ENCODE measurements at regions not wholly inside any gene's neighbourhood (a gene's known extent, or its start where the extent isn't known, plus 50 kb on each side); places are given as distances from the start of the nearest gene placed in this dataset.
"Not testable (repeated sequence)": the region's sequence is repeated elsewhere in the genome, so short reads cannot be mapped to it uniquely, and the experiment has no call there.

DNA sequence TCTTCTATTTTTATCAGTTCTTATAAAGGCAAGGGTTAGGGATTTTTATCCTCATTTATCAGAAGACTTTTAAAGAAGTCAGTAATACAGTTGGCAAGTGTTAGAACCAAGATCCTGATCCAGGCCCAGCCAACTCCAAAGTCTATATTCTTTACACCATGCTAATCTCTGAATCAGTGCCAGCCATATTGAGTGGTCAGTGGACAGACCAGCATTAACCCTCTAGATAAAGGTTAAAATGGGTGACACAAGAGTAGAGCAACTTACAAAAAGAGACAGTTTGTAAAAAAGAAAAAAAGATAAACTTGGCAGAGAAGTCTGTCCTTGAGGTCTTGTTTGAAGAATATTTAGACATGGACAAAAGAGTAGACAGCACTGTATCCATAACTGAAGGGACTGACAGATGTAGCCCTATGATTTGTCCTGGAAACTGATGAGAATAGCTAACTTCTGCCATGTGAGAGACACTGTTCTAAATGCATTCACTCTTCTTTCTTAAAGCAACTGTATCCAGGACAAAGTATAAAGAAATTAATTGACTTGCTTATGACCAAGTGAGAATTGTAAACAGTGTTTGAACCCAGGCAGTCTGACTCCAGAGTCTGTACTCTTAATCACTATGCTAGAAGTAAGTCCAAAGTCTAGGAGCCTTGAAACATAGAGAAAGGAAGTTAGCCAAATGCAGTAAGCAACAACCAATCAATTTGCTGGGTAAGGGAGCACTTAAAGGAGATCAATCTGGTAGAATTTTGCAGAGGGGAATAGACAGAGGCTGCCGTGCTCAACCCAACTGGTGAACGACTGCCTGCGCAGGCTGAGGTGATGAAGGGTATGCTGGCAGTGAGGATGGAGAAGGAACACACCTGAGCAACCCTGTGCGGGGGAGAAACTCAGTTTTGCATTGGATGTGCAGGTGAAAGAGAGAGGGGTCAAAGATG lies 103.7 kb downstream of the TTC6 start:
- H3K4me1 Mint-ChIP-seq, result no peaks in the 10 kb centered on the region
- DNase-seq, result no peak
- no peaks in the 10 kb centered on the region for H3K27me3 Mint-ChIP-seq
- no peak for ATAC-seq (ENCODE audit: low read depth in 2 of 2)
- Histone ChIP-seq H3K9me3 (ENCODE audit: control insufficient read depth in 2 of 2, low read length in 2 of 2) (no peaks in the 10 kb centered on the region), H3K27ac (ENCODE audit: insufficient read depth, low read length, poor library complexity, severe bottlenecking) (no peak overlapping the region), H3K27me3 (ENCODE audit: control insufficient read depth, insufficient read depth, low read length) (no peaks in the 10 kb centered on the region), H3K4me3 (ENCODE audit: low read depth, low read length) (no peak overlapping the region), H3K4me1 (ENCODE audit: control insufficient read depth, insufficient read depth, low read length, poor library complexity, severe bottlenecking) (no peaks in the 10 kb centered on the region), H3K36me3 (ENCODE audit: control insufficient read depth, insufficient read depth, low read length) (no peaks in the 10 kb centered on the region)
- H3K4me3 Mint-ChIP-seq, result peak overlapping the region in 1 of 4 donors; percentile 32
- peaks cover 0 to 9% (median 2%) of the 10 kb centered on the region in 7 donors for H3K9me3 Mint-ChIP-seq
- H3K36me3 Mint-ChIP-seq, result no peaks in the 10 kb centered on the region
- no peak overlapping the region for H3K27ac Mint-ChIP-seq

- no peak overlapping the region for H3K27ac Mint-ChIP-seq
- H3K9me3 Mint-ChIP-seq, result peaks cover 0 to 4% (median 2%) of the 10 kb centered on the region in 7 donors
Measured at GRCh38 chr14:37707716-37708115, 112.3 kb downstream of the TTC6 start.

DNA sequence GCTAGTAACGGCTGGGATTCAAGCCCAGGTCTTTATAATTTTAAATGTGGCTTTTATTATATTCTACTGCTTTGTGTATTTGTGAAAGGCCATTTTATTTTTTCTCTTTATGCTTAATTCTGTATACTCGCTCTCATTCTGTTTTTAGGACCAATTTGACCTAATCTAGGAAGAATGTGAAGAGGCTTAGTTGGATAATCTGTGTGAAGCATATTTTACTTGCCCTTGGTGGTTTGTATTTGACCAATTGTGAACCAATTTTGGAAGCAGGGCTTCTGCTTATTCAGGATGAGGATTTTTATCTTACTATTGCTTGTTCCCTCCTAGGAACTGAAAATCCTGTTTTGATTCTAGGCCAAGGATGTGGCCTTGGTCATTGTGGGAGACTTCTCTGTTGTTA lies 113.1 kb downstream of the TTC6 start:
- Histone ChIP-seq H3K27ac (ENCODE audit: insufficient read depth, low read length, poor library complexity, severe bottlenecking) (no peak overlapping the region), H3K9me3 (ENCODE audit: control insufficient read depth in 2 of 2, low read length in 2 of 2) (no peaks in the 10 kb centered on the region), H3K4me3 (ENCODE audit: low read depth, low read length) (no peak overlapping the region), H3K36me3 (ENCODE audit: control insufficient read depth, insufficient read depth, low read length) (no peaks in the 10 kb centered on the region), H3K4me1 (ENCODE audit: control insufficient read depth, insufficient read depth, low read length, poor library complexity, severe bottlenecking) (no peaks in the 10 kb centered on the region), H3K27me3 (ENCODE audit: control insufficient read depth, insufficient read depth, low read length) (no peaks in the 10 kb centered on the region)
- DNase-seq (no peak), ATAC-seq (ENCODE audit: low read depth in 2 of 2) (no peak)
- no peak overlapping the region for H3K4me3 Mint-ChIP-seq
- H3K27me3 Mint-ChIP-seq, result no peaks in the 10 kb centered on the region
- no peaks in the 10 kb centered on the region for H3K4me1 Mint-ChIP-seq
- no peak overlapping the region for H3K27ac Mint-ChIP-seq
- H3K36me3 Mint-ChIP-seq, result no peaks in the 10 kb centered on the region
- peaks cover 0 to 4% (median 2%) of the 10 kb centered on the region in 7 donors for H3K9me3 Mint-ChIP-seq

More at GRCh38 chr14:37707716-37708115, 112.3 kb downstream of the TTC6 start:
- Mint-ChIP-seq H3K4me3 (no peak overlapping the region), H3K36me3 (no peaks in the 10 kb centered on the region), H3K27me3 (no peaks in the 10 kb centered on the region), H3K4me1 (no peaks in the 10 kb centered on the region)
- ATAC-seq (ENCODE audit: low read depth in 2 of 2) (no peak), DNase-seq (no peak)
- Histone ChIP-seq H3K27me3 (ENCODE audit: control insufficient read depth, insufficient read depth, low read length) (no peaks in the 10 kb centered on the region), H3K9me3 (ENCODE audit: control insufficient read depth in 2 of 2, low read length in 2 of 2) (no peaks in the 10 kb centered on the region), H3K4me1 (ENCODE audit: control insufficient read depth, insufficient read depth, low read length, poor library complexity, severe bottlenecking) (no peaks in the 10 kb centered on the region), H3K27ac (ENCODE audit: insufficient read depth, low read length, poor library complexity, severe bottlenecking) (no peak overlapping the region), H3K4me3 (ENCODE audit: low read depth, low read length) (no peak overlapping the region), H3K36me3 (ENCODE audit: control insufficient read depth, insufficient read depth, low read length) (no peaks in the 10 kb centered on the region)

- Histone ChIP-seq H3K4me1 (ENCODE audit: control insufficient read depth, insufficient read depth, low read length, poor library complexity, severe bottlenecking) (no peaks in the 10 kb centered on the region), H3K27ac (ENCODE audit: insufficient read depth, low read length, poor library complexity, severe bottlenecking) (no peak overlapping the region), H3K36me3 (ENCODE audit: control insufficient read depth, insufficient read depth, low read length) (no peaks in the 10 kb centered on the region), H3K4me3 (ENCODE audit: low read depth, low read length) (no peak overlapping the region), H3K9me3 (ENCODE audit: control insufficient read depth in 2 of 2, low read length in 2 of 2) (no peaks in the 10 kb centered on the region), H3K27me3 (ENCODE audit: control insufficient read depth, insufficient read depth, low read length) (no peaks in the 10 kb centered on the region)
- ATAC-seq (ENCODE audit: low read depth in 2 of 2) (no peak), DNase-seq (no peak)
- Mint-ChIP-seq H3K9me3 (peaks cover 0 to 4% (median 2%) of the 10 kb centered on the region in 7 donors), H3K27ac (no peak overlapping the region), H3K4me1 (no peaks in the 10 kb centered on the region), H3K4me3 (no peak overlapping the region), H3K36me3 (no peaks in the 10 kb centered on the region), H3K27me3 (no peaks in the 10 kb centered on the region)
Measured at GRCh38 chr14:37709419-37710195, 114.2 kb downstream of the TTC6 start.

- Mint-ChIP-seq H3K4me1 (no peaks in the 10 kb centered on the region), H3K27me3 (peaks cover 4% of the 10 kb centered on the region), H3K9me3 (peaks cover 0 to 6% (median 2%) of the 10 kb centered on the region in 7 donors), H3K4me3 (no peak overlapping the region), H3K36me3 (no peaks in the 10 kb centered on the region), H3K27ac (no peak overlapping the region)
- Histone ChIP-seq H3K4me3 (ENCODE audit: low read depth, low read length) (no peak overlapping the region), H3K27me3 (ENCODE audit: control insufficient read depth, insufficient read depth, low read length) (no peaks in the 10 kb centered on the region), H3K27ac (ENCODE audit: insufficient read depth, low read length, poor library complexity, severe bottlenecking) (no peak overlapping the region), H3K36me3 (ENCODE audit: control insufficient read depth, insufficient read depth, low read length) (no peaks in the 10 kb centered on the region), H3K9me3 (ENCODE audit: control insufficient read depth in 2 of 2, low read length in 2 of 2) (no peaks in the 10 kb centered on the region), H3K4me1 (ENCODE audit: control insufficient read depth, insufficient read depth, low read length, poor library complexity, severe bottlenecking) (no peaks in the 10 kb centered on the region)
- DNase-seq (no peak), ATAC-seq (ENCODE audit: low read depth in 2 of 2) (no peak)
Measured at GRCh38 chr14:37711356-37711830, 116.0 kb downstream of the TTC6 start.

DNA sequence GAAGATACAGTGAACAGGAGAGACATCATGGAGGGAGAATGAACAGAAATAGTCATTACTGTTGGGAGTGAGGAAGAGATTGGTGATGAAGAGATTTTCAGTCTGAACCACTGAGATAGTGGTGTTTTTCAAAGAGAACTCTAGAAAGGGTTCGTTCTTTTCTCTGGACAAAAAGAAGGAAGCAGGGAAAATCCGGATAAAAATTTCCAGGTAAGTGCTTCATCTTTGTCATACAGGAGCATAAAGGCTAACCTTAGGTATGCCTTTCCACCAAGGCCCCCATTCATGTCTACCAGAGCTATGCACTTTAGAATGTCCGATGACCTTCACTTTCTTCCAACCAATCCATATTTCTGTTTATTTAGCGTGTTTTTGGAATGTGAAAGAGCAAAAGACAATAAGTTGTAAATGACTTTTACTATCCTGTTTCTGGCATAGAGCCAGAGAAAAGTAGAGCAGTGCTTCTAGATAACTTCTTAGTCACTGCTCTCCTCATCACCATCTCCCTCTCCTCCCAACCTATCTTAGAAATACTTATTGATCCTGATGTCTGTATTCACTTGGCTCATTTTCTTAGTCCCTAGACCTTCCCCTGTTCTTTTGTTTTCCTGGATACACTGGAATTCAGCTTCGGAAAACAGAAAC lies 116.5 kb downstream of the TTC6 start:
- Histone ChIP-seq H3K36me3 (ENCODE audit: control insufficient read depth, insufficient read depth, low read length) (no peaks in the 10 kb centered on the region), H3K4me3 (ENCODE audit: low read depth, low read length) (no peak overlapping the region), H3K9me3 (ENCODE audit: control insufficient read depth in 2 of 2, low read length in 2 of 2) (no peaks in the 10 kb centered on the region), H3K27me3 (ENCODE audit: control insufficient read depth, insufficient read depth, low read length) (no peaks in the 10 kb centered on the region), H3K4me1 (ENCODE audit: control insufficient read depth, insufficient read depth, low read length, poor library complexity, severe bottlenecking) (no peaks in the 10 kb centered on the region), H3K27ac (ENCODE audit: insufficient read depth, low read length, poor library complexity, severe bottlenecking) (no peak overlapping the region)
- Mint-ChIP-seq H3K4me1 (no peaks in the 10 kb centered on the region), H3K4me3 (no peak overlapping the region), H3K27ac (no peak overlapping the region), H3K27me3 (peaks cover 4% of the 10 kb centered on the region), H3K9me3 (peaks cover 0 to 6% (median 2%) of the 10 kb centered on the region in 7 donors), H3K36me3 (no peaks in the 10 kb centered on the region)
- DNase-seq (no peak), ATAC-seq (ENCODE audit: low read depth in 2 of 2) (no peak)

- H3K27ac Mint-ChIP-seq; H3K27ac ChIP-seq (ENCODE audit: insufficient read depth, low read length, poor library complexity, severe bottlenecking); H3K9me3 Mint-ChIP-seq; ATAC-seq (ENCODE audit: low read depth in 2 of 2); H3K36me3 Mint-ChIP-seq; H3K36me3 ChIP-seq (ENCODE audit: control insufficient read depth, insufficient read depth, low read length); H3K4me3 Mint-ChIP-seq; DNase-seq; H3K9me3 ChIP-seq (ENCODE audit: control insufficient read depth in 2 of 2, low read length in 2 of 2); H3K4me3 ChIP-seq (ENCODE audit: low read depth, low read length); H3K4me1 Mint-ChIP-seq; H3K27me3 Mint-ChIP-seq; H3K4me1 ChIP-seq (ENCODE audit: control insufficient read depth, insufficient read depth, low read length, poor library complexity, severe bottlenecking); H3K27me3 ChIP-seq (ENCODE audit: control insufficient read depth, insufficient read depth, low read length): not testable (repeated sequence)
Measured at GRCh38 chr14:37712476-37712860, 117.0 kb downstream of the TTC6 start.

Measured in CD4-positive, CD25-positive, alpha-beta regulatory T cell (primary cell).